GM23248 (cell line): ENCODE measurements at regions not wholly inside any gene's neighbourhood (a gene's known extent, or its start where the extent isn't known, plus 50 kb on each side); places are given as distances from the start of the nearest gene placed in this dataset.

Experiments used
- EZH2 ChIP-seq: fragments of 200-600 bp; sonication (generic); IDR thresholded peaks from 2 replicates; pipeline ENCODE4 v1.6.1; 2018; ENCODE audit warnings: antibody characterized with exemption, mild to moderate bottlenecking; ENCODE audit not compliant: insufficient read depth, poor library complexity, severe bottlenecking
- EZH2phosphoT487 ChIP-seq: fragments of 200-600 bp; sonication (generic); IDR thresholded peaks from 2 replicates; pipeline ENCODE4 v1.6.1; 2018; ENCODE audit warnings: antibody characterized with exemption, moderate library complexity, mild to moderate bottlenecking, low read depth; ENCODE audit not compliant: insufficient read depth

DNA sequence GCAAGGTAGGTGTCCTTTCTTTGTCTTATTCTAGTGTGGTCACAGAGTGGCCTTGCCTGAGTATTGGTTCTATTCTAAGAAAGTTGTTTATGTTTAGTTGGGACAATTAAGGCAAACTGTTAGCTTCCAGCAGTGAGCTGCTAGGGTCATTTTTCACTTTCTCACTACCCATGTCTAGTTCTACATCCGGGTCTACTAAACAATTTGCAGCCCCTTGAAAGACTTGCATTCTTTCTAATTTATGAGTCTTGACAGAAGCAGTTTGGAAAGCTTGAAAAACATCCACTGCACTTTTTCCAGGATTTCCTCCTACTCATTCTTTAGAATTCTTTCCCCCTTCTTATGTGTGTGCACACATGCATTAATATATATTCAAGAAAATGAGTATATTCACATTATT, 892.2 kb upstream of the ACO1 start:
- no peak for TF ChIP-seq EZH2
- TF ChIP-seq EZH2phosphoT487 = no peak
